Mucosa of descending colon (tissue), 3 donors: ENCODE measurements at regions not wholly inside any gene's neighbourhood (a gene's known extent, or its start where the extent isn't known, plus 50 kb on each side); places are given as distances from the start of the nearest gene placed in this dataset.

Experiments
- ATAC-seq: fragments of 200-7000 bp; cut with Tn5 transposase; one replicate; pipeline ENCODE4 v1.9.1; 2020; ENCODE audit warnings: mild to moderate bottlenecking, moderate library complexity
- DNase-seq, 3 donors: peaks; one replicate each; pipeline ENCODE4 v3.0.0-alpha.2; 2020
- H3K36me3 ChIP-seq: fragments of 200-600 bp; one replicate; pipeline ENCODE4 v1.8.0; 2021; ENCODE audit warnings: low read depth, mild to moderate bottlenecking
- H3K4me1 ChIP-seq: fragments of 200-600 bp; one replicate; pipeline ENCODE4 v1.8.0; 2021; ENCODE audit warnings: low read depth, mild to moderate bottlenecking
- H3K4me3 ChIP-seq: fragments of 200-600 bp; one replicate; pipeline ENCODE4 v1.8.0; 2021; ENCODE audit warnings: mild to moderate bottlenecking
- H3K9me3 ChIP-seq: fragments of 200-600 bp; one replicate; pipeline ENCODE4 v1.8.0; 2021; ENCODE audit warnings: mild to moderate bottlenecking
- intact Hi-C, 2 donors: fragments of 100-400 bp; cut with DNase I in 1 of 2; cut with micrococcal nuclease in 1 of 2; formaldehyde crosslinking; loops; one replicate each; pipeline versions ENCODE4 v1.11.0 to v1.11.1; 2022; cut with DNase I, micrococcal nuclease
- TF ChIP-seq, protein P1 (sequence below): fragments of 200-600 bp; IDR thresholded peaks from one replicate; pipeline ENCODE4 v1.8.0; 2022; ENCODE audit warnings: antibody characterized with exemption, mild to moderate bottlenecking
- donor health status: DM: no; HTN: no; CAD: no; lungs with moderate emphysema.
- donor health status: DM: no; HTN: no; CAD: no.
- donor health status: DM: no; HTN: yes; CAD: no.

DNA sequence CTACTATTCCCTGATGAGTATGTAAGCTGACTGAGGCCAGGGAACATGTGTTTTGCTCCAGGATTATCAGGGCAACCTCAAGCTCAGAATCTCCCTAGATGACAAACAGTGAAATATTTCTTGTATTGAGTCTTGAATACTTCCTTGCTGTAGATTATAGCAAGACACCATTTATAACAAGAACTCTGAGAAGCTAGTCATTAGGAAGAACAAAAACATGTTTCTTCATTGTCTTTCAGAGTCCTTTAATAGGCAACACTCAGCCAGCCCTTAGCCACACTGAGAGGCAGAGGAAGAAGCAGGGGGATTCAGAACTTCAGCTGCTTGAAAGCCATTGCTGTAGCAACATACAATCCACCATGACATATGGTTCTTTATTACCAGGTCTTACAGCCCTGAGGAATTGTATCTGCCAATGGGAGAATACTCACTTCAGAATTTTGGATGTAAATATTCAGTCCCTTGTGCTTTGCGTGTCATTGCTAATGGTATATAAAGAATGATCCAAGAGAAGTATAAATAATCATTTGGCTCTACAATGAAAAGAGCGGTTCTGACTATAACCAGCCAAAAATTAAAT is 117.5 kb upstream of the NCKAP5 start:
- ATAC-seq = no peak
- intact Hi-C loops = no loop called here
- TF ChIP-seq, protein P1, sequence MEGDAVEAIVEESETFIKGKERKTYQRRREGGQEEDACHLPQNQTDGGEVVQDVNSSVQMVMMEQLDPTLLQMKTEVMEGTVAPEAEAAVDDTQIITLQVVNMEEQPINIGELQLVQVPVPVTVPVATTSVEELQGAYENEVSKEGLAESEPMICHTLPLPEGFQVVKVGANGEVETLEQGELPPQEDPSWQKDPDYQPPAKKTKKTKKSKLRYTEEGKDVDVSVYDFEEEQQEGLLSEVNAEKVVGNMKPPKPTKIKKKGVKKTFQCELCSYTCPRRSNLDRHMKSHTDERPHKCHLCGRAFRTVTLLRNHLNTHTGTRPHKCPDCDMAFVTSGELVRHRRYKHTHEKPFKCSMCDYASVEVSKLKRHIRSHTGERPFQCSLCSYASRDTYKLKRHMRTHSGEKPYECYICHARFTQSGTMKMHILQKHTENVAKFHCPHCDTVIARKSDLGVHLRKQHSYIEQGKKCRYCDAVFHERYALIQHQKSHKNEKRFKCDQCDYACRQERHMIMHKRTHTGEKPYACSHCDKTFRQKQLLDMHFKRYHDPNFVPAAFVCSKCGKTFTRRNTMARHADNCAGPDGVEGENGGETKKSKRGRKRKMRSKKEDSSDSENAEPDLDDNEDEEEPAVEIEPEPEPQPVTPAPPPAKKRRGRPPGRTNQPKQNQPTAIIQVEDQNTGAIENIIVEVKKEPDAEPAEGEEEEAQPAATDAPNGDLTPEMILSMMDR = no peak

DNA sequence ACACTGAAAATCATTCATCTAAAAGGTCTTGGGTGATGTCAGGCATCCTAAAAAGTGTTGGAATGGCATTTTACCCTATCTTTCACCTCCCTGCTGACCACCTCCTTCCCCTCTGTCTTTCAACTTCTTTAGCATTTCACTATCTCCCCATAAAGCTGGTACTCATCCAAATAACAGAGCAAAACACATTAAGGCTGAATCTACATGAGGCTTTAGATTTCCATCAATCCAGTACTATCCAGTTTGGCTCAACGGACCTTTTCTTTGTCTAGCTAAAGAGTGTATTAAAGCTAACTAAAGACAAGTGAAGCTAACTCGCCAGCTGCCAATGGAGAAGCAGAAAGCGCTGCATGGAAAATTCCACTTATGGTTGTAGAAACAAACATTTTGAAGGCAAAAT is 122.5 kb upstream of the NCKAP5 start:
- H3K4me3 ChIP-seq = no peak overlapping the region
- DNase-seq = no peak
- ATAC-seq = no peak

More for the DNA sequence above, 117.5 kb upstream of the NCKAP5 start:
- H3K4me3 ChIP-seq = no peak overlapping the region
- DNase-seq = no peak
- H3K4me1 ChIP-seq = no peaks in the 10 kb centered on the region
- no peaks in the 10 kb centered on the region for H3K36me3 ChIP-seq
- no peaks in the 10 kb centered on the region for H3K9me3 ChIP-seq

DNA sequence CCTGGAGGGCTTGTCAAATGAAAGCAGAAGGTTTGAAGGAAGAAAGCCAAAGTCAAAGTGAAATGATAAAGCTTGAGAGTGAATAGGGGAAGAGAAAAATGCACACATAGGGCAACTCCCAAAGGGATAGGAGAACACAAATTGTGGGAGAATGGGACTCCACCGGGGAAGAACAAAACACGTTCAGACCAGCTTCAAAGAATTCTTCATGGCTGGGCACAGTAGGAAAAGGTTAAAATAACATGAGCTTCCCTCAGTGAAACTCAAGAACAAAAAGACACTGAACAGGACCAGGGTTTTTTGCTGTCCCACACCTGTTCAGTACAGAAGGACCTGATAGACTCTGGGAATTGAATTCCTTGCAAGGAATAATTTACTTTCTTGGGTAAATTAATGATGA is 123.1 kb upstream of the NCKAP5 start:
- no peaks in the 10 kb centered on the region for H3K4me1 ChIP-seq
- no peaks in the 10 kb centered on the region for H3K36me3 ChIP-seq
- ATAC-seq (no peak), DNase-seq (no peak)
- H3K4me3 ChIP-seq = no peak overlapping the region
- intact Hi-C loops = no loop called here
- TF ChIP-seq, protein P1 = no peak
- no peaks in the 10 kb centered on the region for H3K9me3 ChIP-seq

More for the DNA sequence above, 122.5 kb upstream of the NCKAP5 start:
- intact Hi-C loops = no loop called here
- TF ChIP-seq, protein P1 = no peak
- H3K4me1 ChIP-seq = no peaks in the 10 kb centered on the region
- no peaks in the 10 kb centered on the region for H3K36me3 ChIP-seq
- no peaks in the 10 kb centered on the region for H3K9me3 ChIP-seq

DNA sequence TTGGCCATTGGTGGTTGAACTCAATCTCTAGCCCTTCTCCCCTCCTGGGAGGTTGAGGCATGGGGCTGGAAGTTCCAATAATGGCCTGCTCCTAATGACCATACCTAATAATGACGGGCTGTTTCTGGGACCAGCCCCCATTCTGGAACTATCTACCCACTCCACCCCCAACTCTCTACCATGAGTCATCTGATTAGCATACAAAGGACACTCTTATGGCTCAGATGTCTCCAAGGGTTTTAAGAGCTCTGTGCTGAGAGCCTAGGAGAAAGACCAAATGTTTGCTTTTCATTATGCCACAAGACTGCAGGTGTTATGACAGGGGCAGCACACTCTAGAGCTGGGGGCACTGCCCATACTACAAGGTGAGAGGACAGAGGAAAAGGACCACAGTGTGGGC is 137.0 kb upstream of the NCKAP5 start:
- intact Hi-C loops = no loop called here
- H3K4me1 ChIP-seq = no peaks in the 10 kb centered on the region
- H3K4me3 ChIP-seq = no peak overlapping the region
- TF ChIP-seq, protein P1 = no peak
- DNase-seq = no peak
- H3K36me3 ChIP-seq = no peaks in the 10 kb centered on the region
- H3K9me3 ChIP-seq = no peaks in the 10 kb centered on the region
- no peak for ATAC-seq

DNA sequence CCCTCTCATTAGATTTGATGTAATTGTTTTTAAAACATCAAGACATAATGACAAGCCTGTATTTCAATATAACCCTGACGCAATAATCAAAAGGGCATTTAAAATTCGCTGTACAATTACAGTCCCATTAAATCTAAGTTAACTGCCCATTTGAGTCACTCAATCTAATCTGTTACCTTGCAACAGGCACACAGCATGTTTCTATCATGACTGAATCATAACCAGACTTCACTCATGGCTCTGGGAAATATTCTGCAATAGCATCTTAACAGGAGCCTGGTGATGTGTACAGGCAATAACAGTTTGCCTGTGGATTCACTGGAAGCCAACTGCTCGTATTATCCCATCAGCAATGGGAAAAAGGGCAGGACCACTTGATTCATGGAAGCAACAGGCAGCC is 142.3 kb upstream of the NCKAP5 start:
- ATAC-seq = no peak

More for the DNA sequence above, 142.3 kb upstream of the NCKAP5 start:
- Histone ChIP-seq H3K4me1 (no peaks in the 10 kb centered on the region), H3K9me3 (no peaks in the 10 kb centered on the region), H3K4me3 (no peak overlapping the region), H3K36me3 (no peaks in the 10 kb centered on the region)
- intact Hi-C loops = no loop called here
- TF ChIP-seq, protein P1 = no peak
- no peak for DNase-seq
